ENCODE measurements at regions not wholly inside any gene's neighbourhood (a gene's known extent, or its start where the extent isn't known, plus 50 kb on each side); places are given as distances from the start of the nearest gene placed in this dataset.

- TF ChIP-seq CTCF (IDR thresholded peaks at IDR 0.05) (no peak), POLR2A (IDR thresholded peaks at IDR 0.05) (no peak)
These were observed 436.1 kb downstream of the PCDH7 start for GRCh38 chr4:31156221-31156620.

Data from stomach (tissue), 4 donors.